HG02973 (cell line): ENCODE measurements at regions not wholly inside any gene's neighbourhood (a gene's known extent, or its start where the extent isn't known, plus 50 kb on each side); places are given as distances from the start of the nearest gene placed in this dataset.
"Not testable (repeated sequence)": the region's sequence is repeated elsewhere in the genome, so short reads cannot be mapped to it uniquely, and the experiment has no call there.

Source experiments
- ATAC-seq: cut with Tn5 transposase; IDR thresholded peaks from one replicate; pipeline ENCODE4 v1.9.1; 2021; ENCODE audit warnings: moderate library complexity; ENCODE audit not compliant: unreplicated experiment

DNA sequence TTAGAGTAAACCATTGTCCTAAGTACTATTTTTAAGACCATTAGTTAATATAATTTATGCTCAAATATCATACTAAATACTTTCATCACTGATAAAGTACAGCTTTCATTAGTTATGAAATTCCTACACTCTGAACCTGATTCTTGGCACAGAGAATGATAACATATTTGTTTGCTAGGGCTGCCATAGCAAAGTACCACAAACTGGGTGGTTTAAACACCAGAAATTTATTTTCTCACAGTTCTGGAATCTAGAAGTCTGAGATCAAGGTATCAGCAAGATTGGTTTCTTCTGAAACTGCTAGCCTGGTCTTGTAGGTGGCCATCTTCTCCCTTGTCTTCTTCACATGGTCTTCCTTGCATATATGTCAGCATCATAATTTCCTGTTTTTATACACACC, 608.4 kb downstream of the TLE1 start:
- no peak for ATAC-seq

- no peak for ATAC-seq
Observed at GRCh38 chr9:81080185-81080584, 609.2 kb downstream of the TLE1 start.

- ATAC-seq, result no peak
Observed at GRCh38 chr9:81079055-81079454, 610.3 kb downstream of the TLE1 start.

GRCh38 chr9:81078555-81078954, 610.8 kb downstream of the TLE1 start:
- no peak for ATAC-seq

- ATAC-seq, result no peak
Observed at GRCh38 chr9:81077572-81077971, 611.8 kb downstream of the TLE1 start.

- no peak for ATAC-seq
Observed at GRCh38 chr9:81076131-81076530, 613.2 kb downstream of the TLE1 start.

DNA sequence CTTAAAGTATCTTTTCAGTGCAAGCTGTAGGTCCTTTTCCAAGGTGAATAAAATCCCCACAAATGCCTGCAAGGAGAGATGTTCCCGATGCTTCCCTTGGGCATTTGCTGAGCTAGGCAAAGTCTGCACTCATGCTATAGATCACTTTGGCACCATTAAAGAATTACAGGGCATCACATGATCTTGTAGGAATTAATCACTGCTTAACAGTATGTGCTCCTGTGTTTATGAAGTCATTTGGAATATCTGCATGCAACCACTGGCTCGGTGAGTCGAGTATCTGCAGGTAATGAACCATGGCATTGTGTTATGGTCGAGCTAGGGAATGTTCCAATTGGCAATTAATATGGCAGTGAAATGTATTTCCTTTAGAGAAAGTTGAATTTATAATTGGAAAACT, 615.1 kb downstream of the TLE1 start:
- no peak for ATAC-seq

GRCh38 chr9:81073821-81074220, 615.5 kb downstream of the TLE1 start:
- ATAC-seq, result no peak

GRCh38 chr9:81072758-81073157, 616.6 kb downstream of the TLE1 start:
- ATAC-seq, result no peak

GRCh38 chr9:81071108-81071507, 618.2 kb downstream of the TLE1 start:
- no peak for ATAC-seq

- ATAC-seq, result no peak
Observed at GRCh38 chr9:81070689-81071088, 618.7 kb downstream of the TLE1 start.

GRCh38 chr9:81069923-81070322, 619.4 kb downstream of the TLE1 start:
- ATAC-seq, result no peak

- no peak for ATAC-seq
Observed at GRCh38 chr9:81069038-81069795, 620.1 kb downstream of the TLE1 start.

DNA sequence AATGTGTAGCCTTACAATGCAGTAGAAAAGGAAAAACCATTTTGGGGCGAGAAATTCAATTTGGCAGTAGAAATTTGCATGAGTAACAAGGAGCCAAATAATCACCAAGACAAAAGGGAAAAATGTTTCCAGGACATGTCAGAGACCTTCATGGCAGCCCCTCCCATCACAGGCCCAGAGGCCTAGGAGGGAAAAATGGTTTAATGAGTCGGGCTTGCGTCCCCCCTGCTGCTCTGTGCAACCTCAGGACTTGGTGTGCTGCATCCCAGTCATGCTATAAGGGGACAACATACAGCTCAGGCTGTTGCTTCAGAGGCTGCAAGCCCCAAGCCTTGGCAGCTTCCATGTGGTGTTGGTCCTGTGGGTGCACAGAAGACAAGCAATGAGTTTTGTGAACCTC, 626.4 kb downstream of the TLE1 start:
- ATAC-seq, result not testable (repeated sequence)

DNA sequence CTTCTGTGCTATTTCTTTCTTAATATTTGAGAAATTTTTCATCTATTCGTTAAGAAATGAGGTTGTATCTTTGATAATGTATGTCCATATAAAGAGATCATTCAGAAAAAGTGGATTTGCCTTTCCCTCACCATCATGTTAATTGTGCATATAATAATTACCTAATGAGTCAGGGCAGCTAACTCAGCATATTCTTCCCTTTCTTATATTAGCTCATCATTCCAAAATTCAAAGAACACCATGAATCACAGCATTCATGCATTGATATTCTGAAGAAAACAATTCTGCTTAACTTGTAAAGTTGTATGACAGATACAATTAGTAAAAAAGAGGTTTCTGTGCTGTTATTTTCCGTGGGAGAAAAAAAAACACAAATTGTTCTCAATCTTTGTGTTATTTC, 630.6 kb downstream of the TLE1 start:
- ATAC-seq, result no peak

DNA sequence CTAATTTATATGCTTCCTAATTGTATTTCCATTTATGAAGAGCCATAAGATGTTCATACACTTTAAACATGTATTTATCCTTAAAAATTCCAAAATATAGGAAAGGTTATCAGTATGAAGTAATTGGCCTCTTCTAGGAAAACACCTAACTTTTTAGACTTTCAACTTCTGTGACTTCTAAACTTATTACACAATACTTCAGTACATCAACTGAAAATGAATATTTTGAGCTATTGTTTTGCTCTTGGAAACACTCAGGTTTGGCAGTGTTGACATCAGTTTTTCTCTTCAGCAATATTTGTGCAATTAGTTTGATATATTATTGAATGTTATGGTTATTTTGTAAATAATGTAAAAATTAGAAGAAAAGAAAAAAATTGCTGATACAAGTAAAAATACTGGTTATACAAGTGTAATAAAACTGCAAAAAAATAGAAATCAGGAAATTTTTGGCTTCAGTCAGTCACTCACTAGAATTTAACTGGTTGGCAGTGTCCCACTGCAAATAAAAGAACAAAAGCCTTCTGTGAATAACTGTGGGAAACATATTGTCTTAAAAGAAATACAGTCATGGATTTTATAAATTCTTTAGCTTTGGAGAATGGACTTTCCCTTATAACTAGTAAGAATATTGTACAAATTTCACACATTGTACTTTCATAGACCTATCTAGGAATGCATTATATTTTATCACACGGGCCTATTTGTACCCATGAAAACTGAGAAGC, 635.9 kb downstream of the TLE1 start:
- no peak for ATAC-seq

GRCh38 chr9:81052846-81053245, 636.5 kb downstream of the TLE1 start:
- no peak for ATAC-seq

GRCh38 chr9:81047280-81047679, 642.1 kb downstream of the TLE1 start:
- ATAC-seq, result no peak

DNA sequence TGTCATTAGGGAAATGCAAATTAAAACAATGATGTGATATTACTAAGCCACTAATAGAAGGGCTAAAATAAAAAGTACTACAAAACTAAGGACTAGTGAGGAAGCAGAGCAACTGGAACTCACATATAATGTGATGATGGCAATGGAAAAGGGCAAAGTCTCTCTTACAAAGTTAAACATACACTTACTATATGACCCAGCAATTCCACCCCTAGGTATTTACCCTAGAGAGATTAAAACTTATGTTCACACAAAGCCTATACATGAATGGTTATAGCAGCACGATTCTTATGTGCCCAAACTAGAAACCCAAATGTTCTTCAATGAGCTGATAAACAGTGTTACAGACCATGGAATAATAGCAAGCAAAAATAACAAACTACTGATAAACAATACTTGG, 643.7 kb downstream of the TLE1 start:
- ATAC-seq, result no peak

GRCh38 chr9:81037889-81038288, 651.5 kb downstream of the TLE1 start:
- ATAC-seq, result no peak

GRCh38 chr9:81035601-81036000, 653.7 kb downstream of the TLE1 start:
- ATAC-seq, result no peak

DNA sequence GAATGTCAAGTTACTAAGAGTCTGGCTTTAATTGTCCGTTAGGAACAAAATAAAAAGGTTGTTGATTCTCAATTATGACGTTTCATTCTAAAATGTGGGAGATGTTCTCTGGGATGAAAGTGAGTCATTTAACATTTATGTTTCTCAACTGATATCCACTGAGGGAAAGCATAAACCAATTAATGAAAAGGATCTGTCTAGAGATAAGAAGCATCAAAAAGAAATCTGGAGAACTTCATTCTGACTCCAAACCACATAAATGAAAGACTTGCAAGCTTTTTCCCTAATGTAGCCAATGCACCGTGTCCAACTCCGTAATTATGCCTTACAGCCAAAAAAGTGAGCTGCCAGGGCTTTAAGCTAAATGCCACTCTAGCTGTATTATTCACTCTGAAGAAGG, 654.2 kb downstream of the TLE1 start:
- no peak for ATAC-seq

DNA sequence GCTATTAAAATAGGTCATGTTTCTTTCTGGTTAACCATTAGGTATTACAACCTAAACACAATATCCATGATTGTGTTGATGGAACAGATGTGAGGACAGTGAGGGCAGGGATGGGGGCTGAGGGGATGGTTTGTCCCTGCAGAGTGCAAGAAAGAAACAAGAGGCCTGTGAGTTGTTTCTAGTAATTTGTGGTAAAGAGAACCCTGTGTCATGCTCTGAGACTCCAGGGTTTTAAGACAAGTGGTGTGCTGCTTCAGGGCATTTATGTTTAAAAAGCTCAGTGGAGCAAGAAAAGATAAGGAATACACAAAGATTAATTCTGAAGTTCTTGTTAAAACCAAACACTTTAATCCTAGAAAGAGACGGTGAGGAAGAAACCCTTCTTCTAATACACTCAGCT, 656.5 kb downstream of the TLE1 start:
- ATAC-seq, result no peak
